ENCODE measurements at regions not wholly inside any gene's neighbourhood (a gene's known extent, or its start where the extent isn't known, plus 50 kb on each side); places are given as distances from the start of the nearest gene placed in this dataset.

DNA sequence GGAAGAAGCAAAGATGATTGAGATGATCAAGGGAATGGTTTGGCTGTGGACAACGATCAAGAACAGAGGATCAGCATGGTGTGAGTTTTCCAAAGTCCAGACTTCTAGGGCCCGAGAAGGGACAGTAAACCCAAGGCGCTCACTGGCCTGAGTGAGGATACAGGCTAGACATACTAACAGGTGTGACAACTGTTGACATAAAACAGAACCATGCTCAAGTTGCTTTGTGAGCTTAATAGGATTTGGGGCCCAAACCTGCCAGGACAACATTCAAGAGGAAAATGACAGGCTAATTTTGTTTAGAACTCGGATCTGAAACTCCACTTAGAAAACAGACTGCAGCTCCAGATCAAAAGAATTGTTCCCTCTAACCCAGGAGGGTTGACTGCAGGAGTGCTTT lies 68.1 kb upstream of the ACKR3 start:
- DNase-seq: no peak

DNA sequence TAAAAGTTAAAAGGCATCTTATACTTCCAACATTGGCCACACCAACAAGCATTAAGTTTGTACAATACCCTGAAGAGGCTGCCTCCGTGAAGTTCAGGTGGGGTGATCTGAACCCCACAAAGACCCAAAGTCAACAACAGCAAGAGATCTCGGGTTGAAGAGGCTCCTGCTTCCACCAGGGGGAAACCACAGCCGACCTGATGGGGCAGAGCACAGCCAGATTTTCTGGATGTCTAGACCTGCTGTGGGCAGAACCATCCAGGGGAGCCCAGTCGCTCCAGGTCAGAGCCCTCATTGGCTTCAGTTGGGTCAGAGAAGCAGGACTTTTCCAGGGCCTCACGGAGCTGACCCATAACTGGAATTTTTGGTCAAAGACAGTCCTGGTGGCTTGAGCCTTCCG lies 66.5 kb upstream of the ACKR3 start:
- DNase-seq: no peak

DNA sequence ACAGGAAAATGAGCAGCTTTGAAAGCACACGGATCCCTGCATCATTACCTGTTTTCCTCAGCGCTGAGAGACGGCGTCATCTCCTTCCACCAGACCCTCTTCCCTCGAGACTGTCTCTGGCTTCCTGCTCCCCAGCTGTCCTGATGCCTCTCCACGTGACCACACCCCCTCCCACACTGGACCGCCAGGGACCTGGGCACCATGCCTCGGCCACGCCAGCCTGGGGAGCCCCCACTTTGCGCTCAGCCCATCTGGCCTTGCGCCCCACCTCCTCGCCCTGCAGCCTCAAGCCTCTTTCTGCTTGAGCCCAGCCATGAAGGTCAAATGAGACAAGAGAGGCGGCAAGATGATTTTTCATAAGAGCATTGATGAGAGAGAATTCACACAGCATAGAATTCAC lies 66.0 kb upstream of the ACKR3 start:
- no peak for DNase-seq

DNA sequence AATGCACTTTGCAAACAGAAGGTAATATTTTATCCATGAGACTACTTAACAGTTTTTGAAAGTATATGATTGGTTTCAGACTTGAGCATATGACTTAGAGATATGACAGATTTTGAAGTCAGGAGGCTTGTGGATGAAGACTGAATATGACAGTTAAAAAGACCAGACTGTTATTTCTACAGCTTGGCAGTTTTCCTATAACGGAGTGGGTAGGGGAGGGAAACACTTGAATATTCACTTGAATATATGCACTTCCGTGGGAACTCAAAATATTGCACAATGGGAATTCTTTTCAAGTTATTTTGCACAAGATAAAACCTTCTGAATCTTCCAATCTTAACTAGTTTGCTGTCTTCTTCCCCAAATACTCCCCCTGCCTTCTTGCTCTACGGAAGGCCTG lies 64.6 kb upstream of the ACKR3 start:
- no peak for DNase-seq

DNA sequence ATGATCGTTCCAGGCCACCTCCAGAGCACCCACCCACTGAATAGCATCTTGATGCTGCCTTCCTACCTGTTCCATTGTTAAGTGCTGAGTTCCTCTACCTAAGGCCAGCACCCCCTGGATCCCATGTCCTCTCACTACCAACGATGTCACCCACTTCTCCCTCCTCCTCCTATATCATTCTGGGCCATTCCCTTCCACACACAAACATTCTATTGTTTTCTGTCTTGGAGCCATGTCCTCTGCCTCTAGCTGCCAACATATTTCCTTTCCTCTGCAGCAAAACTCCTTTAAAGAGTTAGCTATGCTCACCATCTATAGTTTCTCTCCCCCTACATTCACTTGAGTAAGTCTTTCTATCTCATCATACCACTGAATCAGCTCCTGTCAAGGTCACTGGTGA lies 64.0 kb upstream of the ACKR3 start:
- no peak for DNase-seq

DNA sequence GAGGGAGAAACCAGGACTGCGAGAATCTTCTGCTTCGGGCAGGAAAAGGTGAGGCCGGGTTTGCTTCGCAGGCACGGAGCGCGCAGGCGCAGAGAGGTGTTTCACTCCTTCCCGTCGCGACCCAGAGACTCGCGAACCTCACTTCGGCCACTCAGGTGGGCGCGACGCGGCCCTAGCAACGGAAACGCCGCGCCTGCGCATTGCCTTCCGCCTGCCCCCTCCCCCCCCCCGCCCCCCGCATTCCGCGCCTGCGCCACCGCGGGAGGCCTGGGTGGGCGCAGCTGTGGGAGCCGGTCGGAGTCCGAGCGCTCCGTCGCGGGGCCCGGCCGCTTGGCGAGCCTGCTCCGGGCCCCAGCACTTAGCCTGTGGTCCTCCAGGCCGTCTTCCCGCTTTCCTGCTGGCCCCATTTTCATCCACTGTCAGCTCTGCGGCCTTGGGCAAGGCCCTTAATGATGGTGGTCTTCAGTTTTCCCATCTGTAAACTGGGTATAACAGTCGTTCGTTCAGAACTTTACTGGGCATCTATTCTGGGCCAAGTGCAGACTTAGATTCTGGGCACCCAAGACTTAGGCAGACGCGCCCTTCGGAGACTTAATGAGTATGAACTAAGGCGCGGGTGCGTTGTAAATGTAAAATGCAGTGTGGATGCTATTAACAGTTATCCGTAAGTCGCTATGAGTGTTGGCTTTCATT lies 62.1 kb upstream of the ACKR3 start:
- no peak for DNase-seq

DNA sequence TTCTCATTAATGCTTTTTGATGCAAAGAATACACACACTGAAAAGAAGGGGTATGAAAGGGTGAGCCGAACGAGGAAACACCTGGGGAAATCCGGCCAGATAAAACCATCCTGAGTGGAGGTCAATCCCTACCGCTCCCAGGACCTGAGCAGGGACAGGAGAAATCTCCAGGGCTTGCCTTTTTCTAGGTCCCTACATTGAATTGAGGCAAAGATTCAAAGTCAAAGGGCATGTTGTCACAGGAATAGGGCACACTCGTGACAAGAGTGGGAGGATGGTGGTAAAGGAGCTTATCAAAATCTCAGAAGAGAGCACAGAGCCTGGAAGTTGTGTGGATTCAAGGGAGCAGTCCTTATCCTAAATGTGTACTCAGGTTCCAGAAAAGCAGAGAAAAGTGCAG lies 61.2 kb upstream of the ACKR3 start:
- no peak for DNase-seq

DNA sequence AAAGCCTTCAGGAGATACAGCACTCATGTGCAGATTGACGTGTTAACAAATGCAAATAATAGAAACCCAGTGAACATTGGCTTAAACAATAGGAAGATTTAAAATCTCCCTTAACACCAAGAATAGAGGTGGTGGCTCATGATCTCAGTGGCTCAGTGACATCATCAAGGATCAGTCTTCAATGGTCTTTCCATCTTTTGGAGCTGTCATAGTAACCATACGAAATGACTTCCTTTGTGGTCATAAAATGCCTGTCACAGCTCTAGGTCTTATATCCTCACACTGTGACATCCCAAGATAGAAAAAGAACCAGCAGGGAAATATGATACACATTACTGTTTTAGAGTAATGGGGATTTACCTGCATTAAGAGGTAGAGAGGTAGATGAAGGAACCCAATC lies 59.6 kb upstream of the ACKR3 start:
- DNase-seq: no peak

DNA sequence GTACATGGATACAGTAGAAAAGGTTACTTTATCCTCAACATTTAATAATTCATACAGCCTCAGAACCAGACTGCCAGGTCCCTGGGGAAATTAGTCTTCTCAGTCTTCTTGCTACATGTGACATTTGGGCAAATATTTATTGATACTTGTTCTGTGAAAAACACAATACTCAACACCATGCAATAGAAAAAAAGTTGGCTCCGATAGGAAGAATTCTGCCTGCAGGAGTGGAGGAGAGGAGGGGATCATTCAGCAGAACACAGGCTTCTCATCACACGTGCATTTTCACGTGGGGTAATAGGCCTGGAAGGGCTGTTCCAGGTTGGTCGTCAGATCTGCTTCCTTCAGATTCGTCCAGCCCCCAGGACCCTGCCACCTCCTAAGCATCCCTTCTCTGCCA lies 58.4 kb upstream of the ACKR3 start:
- DNase-seq: no peak

DNA sequence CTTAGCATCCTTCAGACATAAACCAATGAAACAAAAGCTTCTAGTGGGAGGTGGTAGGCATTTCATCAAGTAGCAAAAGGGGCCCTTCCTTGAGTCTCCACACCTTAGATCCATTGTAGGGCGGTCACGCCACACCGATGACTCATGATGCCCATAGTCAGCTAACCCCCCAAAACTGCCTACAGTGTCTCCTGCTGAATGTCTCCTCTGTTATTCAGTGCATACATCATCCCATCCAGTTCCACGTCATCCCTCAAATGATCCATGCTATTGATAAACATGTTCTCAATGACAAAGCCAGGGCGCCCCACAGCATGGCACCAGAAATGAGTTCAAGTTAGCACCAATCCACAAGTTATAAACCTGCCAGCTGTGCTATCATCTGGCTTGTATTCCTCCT lies 57.4 kb upstream of the ACKR3 start:
- DNase-seq: no peak

DNA sequence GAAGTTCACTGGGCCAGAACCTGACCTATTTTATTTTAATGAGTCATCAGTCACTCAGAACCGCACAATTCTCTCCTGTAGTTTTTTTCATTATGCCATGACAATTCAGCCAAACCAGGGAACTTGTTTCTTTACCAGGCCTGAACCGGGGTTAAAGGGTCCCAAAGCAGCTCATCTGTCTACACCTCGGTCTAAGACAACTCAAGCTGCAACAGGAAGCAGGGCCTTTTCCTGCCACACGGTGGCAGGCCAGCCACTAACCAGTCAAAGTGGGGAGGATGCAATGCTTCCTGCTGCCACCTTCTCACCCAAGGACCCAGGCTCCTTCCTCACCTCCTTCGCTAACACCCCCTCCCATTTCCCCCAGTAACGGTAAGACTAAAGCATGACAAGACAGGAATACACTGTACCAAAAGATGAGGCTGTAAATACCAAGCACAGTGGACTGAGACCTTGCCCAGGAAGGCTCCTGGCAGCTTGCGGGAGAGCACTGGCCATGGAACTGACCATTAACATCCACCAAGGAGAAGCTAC lies 56.7 kb upstream of the ACKR3 start:
- peak; percentile 27 for DNase-seq

DNA sequence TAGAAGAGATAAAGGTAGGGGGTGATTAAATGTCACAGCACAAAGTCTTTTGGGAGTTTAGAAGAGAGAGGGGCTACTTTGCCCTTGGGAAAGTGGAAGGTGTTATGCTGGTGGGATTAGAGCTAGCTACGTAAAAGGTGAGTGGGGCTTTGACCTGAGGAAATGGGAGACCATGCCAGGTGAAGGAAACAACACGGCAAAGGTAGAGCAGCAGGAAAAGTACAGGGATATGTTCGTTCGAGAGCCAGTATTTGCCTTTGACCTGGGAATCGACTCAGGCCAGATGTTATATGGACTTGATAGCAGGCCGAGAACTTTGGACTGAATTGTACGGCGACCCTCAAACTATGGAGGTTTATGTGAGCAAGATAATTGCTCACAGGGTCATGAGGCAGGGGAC lies 55.7 kb upstream of the ACKR3 start:
- no peak for DNase-seq

DNA sequence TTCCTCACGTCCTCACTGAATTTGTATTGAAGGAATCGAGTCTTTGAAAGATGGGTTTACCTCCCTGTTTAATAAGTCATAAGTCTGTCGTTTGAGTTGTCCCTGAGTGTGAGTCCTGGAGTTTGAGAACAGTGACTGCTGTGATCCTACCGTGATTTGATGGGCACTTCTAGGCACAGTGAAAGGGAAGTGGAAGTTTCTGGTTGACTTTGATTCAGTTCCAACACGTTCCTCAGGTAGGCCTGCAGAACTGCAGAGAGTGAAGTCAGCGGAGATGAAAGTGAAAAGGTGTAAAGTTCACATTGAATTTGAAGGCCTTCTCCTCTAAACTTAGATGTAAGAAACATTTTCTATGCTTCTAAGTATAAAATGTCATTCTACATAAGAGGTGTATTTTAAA lies 52.9 kb upstream of the ACKR3 start:
- DNase-seq: no peak

DNA sequence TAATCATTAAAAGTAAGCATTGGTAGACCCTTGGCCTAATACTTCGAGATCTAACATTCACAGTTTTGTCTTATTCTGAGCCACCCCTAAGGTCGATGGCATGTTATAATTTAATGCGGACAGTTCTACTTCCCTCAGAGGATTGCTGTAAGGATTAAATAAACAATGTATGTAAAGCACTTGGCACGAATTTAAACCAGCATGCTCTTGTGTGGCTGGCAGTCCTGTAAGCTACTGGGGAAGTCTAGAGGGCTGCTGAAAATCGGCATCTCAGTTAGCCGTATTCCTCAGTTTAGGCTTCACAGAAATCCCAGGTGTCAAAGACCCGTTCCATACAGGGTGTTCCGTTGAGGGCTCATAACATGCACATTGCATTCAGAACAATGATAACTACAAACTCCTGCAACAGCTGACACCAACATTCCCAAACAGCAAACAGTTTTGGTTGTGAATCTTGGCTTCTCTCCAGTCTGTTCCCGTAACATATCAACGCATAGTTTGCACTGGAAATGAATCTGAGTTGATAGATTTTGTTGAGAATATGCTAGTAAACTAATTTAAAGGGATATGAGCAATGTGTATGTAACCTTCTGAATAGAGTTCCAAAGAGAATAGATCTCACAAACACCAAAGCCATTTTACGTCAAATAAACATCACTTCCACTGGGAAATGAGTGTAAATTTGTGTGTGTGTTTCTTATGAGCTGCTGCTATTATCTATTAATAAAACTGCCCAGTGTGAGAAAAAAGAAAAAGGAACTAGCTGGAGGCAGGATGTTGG lies 52.2 kb upstream of the ACKR3 start:
- DNase-seq: no peak
